ENCODE measurements at regions not wholly inside any gene's neighbourhood (a gene's known extent, or its start where the extent isn't known, plus 50 kb on each side); places are given as distances from the start of the nearest gene placed in this dataset.

GRCh38 chr16:27686926-27687325 is 137.0 kb downstream of the KATNIP start:
- POLR2A ChIA-PET: no interaction called here
- TF ChIP-seq, protein P1, sequence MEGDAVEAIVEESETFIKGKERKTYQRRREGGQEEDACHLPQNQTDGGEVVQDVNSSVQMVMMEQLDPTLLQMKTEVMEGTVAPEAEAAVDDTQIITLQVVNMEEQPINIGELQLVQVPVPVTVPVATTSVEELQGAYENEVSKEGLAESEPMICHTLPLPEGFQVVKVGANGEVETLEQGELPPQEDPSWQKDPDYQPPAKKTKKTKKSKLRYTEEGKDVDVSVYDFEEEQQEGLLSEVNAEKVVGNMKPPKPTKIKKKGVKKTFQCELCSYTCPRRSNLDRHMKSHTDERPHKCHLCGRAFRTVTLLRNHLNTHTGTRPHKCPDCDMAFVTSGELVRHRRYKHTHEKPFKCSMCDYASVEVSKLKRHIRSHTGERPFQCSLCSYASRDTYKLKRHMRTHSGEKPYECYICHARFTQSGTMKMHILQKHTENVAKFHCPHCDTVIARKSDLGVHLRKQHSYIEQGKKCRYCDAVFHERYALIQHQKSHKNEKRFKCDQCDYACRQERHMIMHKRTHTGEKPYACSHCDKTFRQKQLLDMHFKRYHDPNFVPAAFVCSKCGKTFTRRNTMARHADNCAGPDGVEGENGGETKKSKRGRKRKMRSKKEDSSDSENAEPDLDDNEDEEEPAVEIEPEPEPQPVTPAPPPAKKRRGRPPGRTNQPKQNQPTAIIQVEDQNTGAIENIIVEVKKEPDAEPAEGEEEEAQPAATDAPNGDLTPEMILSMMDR (IDR thresholded peaks at IDR 0.05; ENCODE audit: control extremely low read depth, extremely low read depth, low read depth, missing control alignments): no peak
- CTCF ChIA-PET: interaction anchor here (1.3 kb wide), 1 partner anchor 12 kb away, joined by 4 read pairs; no protein-coding TSS in a partner anchor
- no peak for DNase-seq (ENCODE audit: extremely low spot score)

GRCh38 chr16:27687605-27688004 is 137.7 kb downstream of the KATNIP start:
- TF ChIP-seq, protein P1 (IDR thresholded peaks at IDR 0.05; ENCODE audit: control extremely low read depth, extremely low read depth, low read depth, missing control alignments): no peak

GRCh38 chr16:27689711-27690110 is 139.8 kb downstream of the KATNIP start:
- TF ChIP-seq, protein P1 (IDR thresholded peaks at IDR 0.05; ENCODE audit: control extremely low read depth, extremely low read depth, low read depth, missing control alignments): no peak
- DNase-seq (ENCODE audit: extremely low spot score): no peak
- POLR2A ChIA-PET: no interaction called here
- CTCF ChIA-PET: interaction anchor here (1.2 to 4.2 kb wide), 5 partner anchors 10 to 529 kb away, joined by 3 to 19 read pairs (median 6); no protein-coding TSS in a partner anchor

More at GRCh38 chr16:27687605-27688004, 137.7 kb downstream of the KATNIP start:
- CTCF ChIA-PET: no interaction called here
- POLR2A ChIA-PET: no interaction called here
- no peak for DNase-seq (ENCODE audit: extremely low spot score)

DNA sequence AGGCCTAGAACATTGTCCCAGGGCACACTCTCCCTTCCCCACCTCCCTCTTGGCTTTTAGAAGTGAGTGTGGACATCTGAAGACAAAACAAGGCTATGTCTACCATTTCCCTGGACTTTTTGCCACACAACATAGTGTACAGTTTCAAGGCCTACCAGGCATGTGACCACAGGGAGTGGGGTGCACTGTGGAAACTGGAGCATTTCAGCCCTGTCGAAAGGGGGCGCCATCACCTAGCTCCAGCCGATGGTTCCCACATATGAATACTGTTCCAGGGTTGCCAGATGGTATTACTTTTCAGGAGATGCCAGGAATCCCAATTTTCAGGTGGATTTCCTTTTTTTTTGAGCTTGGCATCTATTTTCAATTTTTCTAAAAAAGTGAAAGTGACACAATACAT is 140.7 kb downstream of the KATNIP start:
- peak; percentile 36 for DNase-seq (ENCODE audit: extremely low spot score)
- CTCF ChIA-PET: interaction anchor here (1.0 to 4.2 kb wide), 9 partner anchors 9 to 528 kb away, joined by 3 to 19 read pairs (median 4); no protein-coding TSS in a partner anchor

GRCh38 chr16:27691721-27692120 is 141.8 kb downstream of the KATNIP start:
- POLR2A ChIA-PET: no interaction called here
- no peak for DNase-seq (ENCODE audit: extremely low spot score)
- CTCF ChIA-PET: interaction anchor here (1.3 to 4.2 kb wide), 5 partner anchors 13 to 379 kb away, joined by 3 to 19 read pairs (median 4); no protein-coding TSS in a partner anchor
- TF ChIP-seq, protein P1 (IDR thresholded peaks at IDR 0.05; ENCODE audit: control extremely low read depth, extremely low read depth, low read depth, missing control alignments): no peak

More for the DNA sequence above, 140.7 kb downstream of the KATNIP start:
- POLR2A ChIA-PET: no interaction called here
- TF ChIP-seq, protein P1 (IDR thresholded peaks at IDR 0.05; ENCODE audit: control extremely low read depth, extremely low read depth, low read depth, missing control alignments): peak; percentile 45

GRCh38 chr16:27692576-27692975 is 142.6 kb downstream of the KATNIP start:
- TF ChIP-seq, protein P1 (IDR thresholded peaks at IDR 0.05; ENCODE audit: control extremely low read depth, extremely low read depth, low read depth, missing control alignments): no peak
- POLR2A ChIA-PET: no interaction called here
- DNase-seq (ENCODE audit: extremely low spot score): no peak
- CTCF ChIA-PET: interaction anchor here (0.9 to 4.2 kb wide), 5 partner anchors 9 to 379 kb away, joined by 3 to 19 read pairs (median 4); no protein-coding TSS in a partner anchor
